ENCODE measurements at regions not wholly inside any gene's neighbourhood (a gene's known extent, or its start where the extent isn't known, plus 50 kb on each side); places are given as distances from the start of the nearest gene placed in this dataset.

- ATAC-seq (ENCODE audit: low read depth) (no peak), DNase-seq (no peak)
These were observed 73.9 kb upstream of the HAO2 start for GRCh38 chr1:119294722-119295121.

GRCh38 chr1:119298687-119299303, 69.8 kb upstream of the HAO2 start:
- H3K4me3 Mint-ChIP-seq = no peak overlapping the region
- POLR2A ChIA-PET = no interaction called here
- H3K27ac ChIP-seq (ENCODE audit: low read length in 2 of 2) = no peak overlapping the region
- DNase-seq (no peak), ATAC-seq (ENCODE audit: low read depth) (no peak)
- H3K4me1 Mint-ChIP-seq = no peaks in the 10 kb centered on the region
- no peaks in the 10 kb centered on the region for H3K9me3 ChIP-seq (ENCODE audit: control extremely low read depth in 1 of 3, control insufficient read depth in 2 of 3, insufficient read depth in 1 of 3, low read length in 2 of 3)
- H3K4me2 ChIP-seq (replicated peaks; ENCODE audit: low read depth, low read length, poor library complexity, severe bottlenecking) = no peak overlapping the region
- no peaks in the 10 kb centered on the region for H3K36me3 ChIP-seq (replicated peaks in 1 of 2; ENCODE audit: control extremely low read depth in 1 of 2, control insufficient read depth in 1 of 2, extremely low read depth in 1 of 2, insufficient read depth in 2 of 2, low read length in 1 of 2)
- no peak overlapping the region for H2AFZ ChIP-seq (ENCODE audit: insufficient read depth, low read depth, low read length, poor library complexity, severe bottlenecking)
- TF ChIP-seq CTCF (IDR thresholded peaks at IDR 0.05) = no peak
- no peak for TF ChIP-seq EZH2 (IDR thresholded peaks at IDR 0.05; ENCODE audit: borderline replicate concordance, insufficient read depth, low read depth, low read length, poor library complexity, severe bottlenecking)
- H3K4me1 ChIP-seq (ENCODE audit: control insufficient read depth in 2 of 2, insufficient read depth in 2 of 2, low read length in 2 of 2) = no peaks in the 10 kb centered on the region
- H3K27ac Mint-ChIP-seq = no peak overlapping the region
- H3K9ac ChIP-seq (ENCODE audit: low read length) = no peak overlapping the region
- intact Hi-C loops (cut with micrococcal nuclease) = no loop called here
- H3K9me3 Mint-ChIP-seq (ENCODE audit: insufficient read depth) = no peaks in the 10 kb centered on the region
- no peak overlapping the region for H3K4me3 ChIP-seq (ENCODE audit: control extremely low read depth in 1 of 5, extremely low read depth in 1 of 5, insufficient read depth in 1 of 5, low read depth in 2 of 5, low read length in 4 of 5)
- no peaks in the 10 kb centered on the region for H3K79me2 ChIP-seq (ENCODE audit: control insufficient read depth, insufficient read depth, low read length)
- peaks cover 0 to 7% (median 3%) of the 10 kb centered on the region in 4 experiments for H3K27me3 ChIP-seq (replicated peaks in 1 of 4; ENCODE audit: control extremely low read depth in 1 of 4, control insufficient read depth in 3 of 4, insufficient read depth in 4 of 4, low read length in 3 of 4)
- H4K20me1 ChIP-seq (ENCODE audit: control insufficient read depth, insufficient read depth, low read length, poor library complexity, severe bottlenecking) = no peaks in the 10 kb centered on the region
- peaks cover 10% of the 10 kb centered on the region for H3K27me3 Mint-ChIP-seq
- CTCF ChIA-PET = no interaction called here

More at GRCh38 chr1:119294722-119295121, 73.9 kb upstream of the HAO2 start:
- POLR2A ChIA-PET = no interaction called here
- H3K4me1 Mint-ChIP-seq = no peaks in the 10 kb centered on the region
- Histone ChIP-seq H3K4me1 (ENCODE audit: control insufficient read depth in 2 of 2, insufficient read depth in 2 of 2, low read length in 2 of 2) (no peaks in the 10 kb centered on the region), H3K79me2 (ENCODE audit: control insufficient read depth, insufficient read depth, low read length) (no peaks in the 10 kb centered on the region), H3K36me3 (replicated peaks in 1 of 2; ENCODE audit: control extremely low read depth in 1 of 2, control insufficient read depth in 1 of 2, extremely low read depth in 1 of 2, insufficient read depth in 2 of 2, low read length in 1 of 2) (no peaks in the 10 kb centered on the region), H3K4me2 (replicated peaks; ENCODE audit: low read depth, low read length, poor library complexity, severe bottlenecking) (no peak overlapping the region), H3K4me3 (ENCODE audit: control extremely low read depth in 1 of 5, extremely low read depth in 1 of 5, insufficient read depth in 1 of 5, low read depth in 2 of 5, low read length in 4 of 5) (no peak overlapping the region), H4K20me1 (ENCODE audit: control insufficient read depth, insufficient read depth, low read length, poor library complexity, severe bottlenecking) (no peaks in the 10 kb centered on the region), H3K27me3 (replicated peaks in 1 of 4; ENCODE audit: control extremely low read depth in 1 of 4, control insufficient read depth in 3 of 4, insufficient read depth in 4 of 4, low read length in 3 of 4) (peaks cover 0 to under 1% (median 0%) of the 10 kb centered on the region in 4 experiments), H3K27ac (ENCODE audit: low read length in 2 of 2) (no peak overlapping the region), H2AFZ (ENCODE audit: insufficient read depth, low read depth, low read length, poor library complexity, severe bottlenecking) (no peak overlapping the region), H3K9me3 (ENCODE audit: control extremely low read depth in 1 of 3, control insufficient read depth in 2 of 3, insufficient read depth in 1 of 3, low read length in 2 of 3) (no peaks in the 10 kb centered on the region), H3K9ac (ENCODE audit: low read length) (no peak overlapping the region)
- 0% methylated on average over 1 of the region's 2 CpGs for WGBS (ENCODE audit: insufficient coverage)
- CTCF ChIA-PET = no interaction called here
- H3K27me3 Mint-ChIP-seq = peaks cover 4% of the 10 kb centered on the region
- intact Hi-C loops (cut with micrococcal nuclease) = no loop called here
- no peaks in the 10 kb centered on the region for H3K9me3 Mint-ChIP-seq (ENCODE audit: insufficient read depth)
- no peak overlapping the region for H3K4me3 Mint-ChIP-seq
- no peak overlapping the region for H3K27ac Mint-ChIP-seq
- TF ChIP-seq EZH2 (IDR thresholded peaks at IDR 0.05; ENCODE audit: borderline replicate concordance, insufficient read depth, low read depth, low read length, poor library complexity, severe bottlenecking) (no peak), CTCF (IDR thresholded peaks at IDR 0.05) (no peak)

Data from B cell (primary cell).